ENCODE measurements at regions not wholly inside any gene's neighbourhood (a gene's known extent, or its start where the extent isn't known, plus 50 kb on each side); places are given as distances from the start of the nearest gene placed in this dataset.

DNA sequence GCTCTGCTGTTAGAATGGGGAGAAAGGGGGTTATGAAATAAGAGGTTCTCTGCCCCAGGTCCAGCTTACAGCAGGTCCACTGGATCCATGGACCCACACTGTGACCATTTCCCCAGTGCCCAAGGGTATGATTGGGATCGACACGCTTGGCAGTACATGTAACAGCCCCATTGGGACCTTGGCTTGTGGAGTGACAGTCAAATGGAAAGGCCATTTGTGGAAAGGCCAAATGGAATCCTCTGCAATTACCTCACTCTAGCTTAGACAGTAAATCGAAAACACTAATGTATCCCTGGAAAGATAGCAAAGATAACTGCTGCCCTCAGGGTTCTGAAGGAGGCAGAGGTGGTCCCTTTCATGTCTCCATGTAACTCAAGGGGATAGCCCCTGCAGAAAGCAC is 109.1 kb downstream of the MINAR1 start:
- peaks cover 3% of the 10 kb centered on the region for H3K27me3 Mint-ChIP-seq
- H3K4me1 Mint-ChIP-seq, result no peaks in the 10 kb centered on the region
- TF ChIP-seq, protein P1, sequence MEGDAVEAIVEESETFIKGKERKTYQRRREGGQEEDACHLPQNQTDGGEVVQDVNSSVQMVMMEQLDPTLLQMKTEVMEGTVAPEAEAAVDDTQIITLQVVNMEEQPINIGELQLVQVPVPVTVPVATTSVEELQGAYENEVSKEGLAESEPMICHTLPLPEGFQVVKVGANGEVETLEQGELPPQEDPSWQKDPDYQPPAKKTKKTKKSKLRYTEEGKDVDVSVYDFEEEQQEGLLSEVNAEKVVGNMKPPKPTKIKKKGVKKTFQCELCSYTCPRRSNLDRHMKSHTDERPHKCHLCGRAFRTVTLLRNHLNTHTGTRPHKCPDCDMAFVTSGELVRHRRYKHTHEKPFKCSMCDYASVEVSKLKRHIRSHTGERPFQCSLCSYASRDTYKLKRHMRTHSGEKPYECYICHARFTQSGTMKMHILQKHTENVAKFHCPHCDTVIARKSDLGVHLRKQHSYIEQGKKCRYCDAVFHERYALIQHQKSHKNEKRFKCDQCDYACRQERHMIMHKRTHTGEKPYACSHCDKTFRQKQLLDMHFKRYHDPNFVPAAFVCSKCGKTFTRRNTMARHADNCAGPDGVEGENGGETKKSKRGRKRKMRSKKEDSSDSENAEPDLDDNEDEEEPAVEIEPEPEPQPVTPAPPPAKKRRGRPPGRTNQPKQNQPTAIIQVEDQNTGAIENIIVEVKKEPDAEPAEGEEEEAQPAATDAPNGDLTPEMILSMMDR (IDR thresholded peaks at IDR 0.05), result no peak
- ChIA-PET POLR2A (no interaction called here), CTCF (no interaction called here)
- no peaks in the 10 kb centered on the region for H3K9me3 Mint-ChIP-seq
- H3K27ac Mint-ChIP-seq, result no peak overlapping the region
- no peak overlapping the region for H3K4me3 Mint-ChIP-seq
- ATAC-seq (ENCODE audit: low read depth) (no peak), DNase-seq (no peak)
- intact Hi-C loops (cut with micrococcal nuclease), result no loop called here
- H3K36me3 Mint-ChIP-seq (ENCODE audit: low read depth), result no peaks in the 10 kb centered on the region

GRCh38 chr15:79543097-79543496 is 111.0 kb downstream of the MINAR1 start:
- no peak overlapping the region for H3K27ac Mint-ChIP-seq
- ChIA-PET POLR2A (no interaction called here), CTCF (no interaction called here)
- no peaks in the 10 kb centered on the region for H3K36me3 Mint-ChIP-seq (ENCODE audit: low read depth)
- H3K4me3 Mint-ChIP-seq, result no peak overlapping the region
- no peaks in the 10 kb centered on the region for H3K9me3 Mint-ChIP-seq
- ATAC-seq (ENCODE audit: low read depth) (no peak), DNase-seq (no peak)
- intact Hi-C loops (cut with micrococcal nuclease), result no loop called here
- H3K4me1 Mint-ChIP-seq, result no peaks in the 10 kb centered on the region
- TF ChIP-seq, protein P1 (IDR thresholded peaks at IDR 0.05), result no peak
- peaks cover 3% of the 10 kb centered on the region for H3K27me3 Mint-ChIP-seq

GRCh38 chr15:79549196-79549595 is 117.1 kb downstream of the MINAR1 start:
- Mint-ChIP-seq H3K9me3 (no peaks in the 10 kb centered on the region), H3K27ac (no peak overlapping the region)

DNA sequence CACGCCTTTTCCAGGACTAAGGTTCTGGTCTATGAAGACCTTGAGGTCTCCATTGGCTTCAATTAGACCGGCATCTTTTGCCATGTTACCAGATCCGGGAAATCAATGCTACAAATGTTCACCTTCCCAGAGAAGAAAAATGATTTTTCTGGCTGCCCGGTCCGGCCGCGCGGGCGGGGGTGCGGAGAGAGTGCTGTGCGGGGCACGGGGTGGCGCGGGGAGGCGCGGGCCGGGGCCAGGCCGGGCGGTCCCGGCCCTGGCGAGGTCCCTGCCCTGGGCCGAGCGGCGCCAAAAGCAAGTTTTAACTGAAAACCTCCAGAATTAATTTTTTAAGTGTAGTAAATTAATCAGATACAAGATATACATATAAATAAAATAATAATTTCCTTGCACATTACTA is 128.2 kb downstream of the MINAR1 start:
- TF ChIP-seq, protein P1 (IDR thresholded peaks at IDR 0.05), result no peak
- no peak overlapping the region for H3K4me3 Mint-ChIP-seq
- no peaks in the 10 kb centered on the region for H3K4me1 Mint-ChIP-seq
- CTCF ChIA-PET, result no interaction called here
- H3K9me3 Mint-ChIP-seq, result no peaks in the 10 kb centered on the region
- H3K27me3 Mint-ChIP-seq, result peaks cover 25% of the 10 kb centered on the region
- DNase-seq, result no peak
- no peak for ATAC-seq (ENCODE audit: low read depth)
- no peak overlapping the region for H3K27ac Mint-ChIP-seq
- H3K36me3 Mint-ChIP-seq (ENCODE audit: low read depth), result no peaks in the 10 kb centered on the region
- POLR2A ChIA-PET, result no interaction called here
- intact Hi-C loops (cut with micrococcal nuclease), result no loop called here

More at GRCh38 chr15:79549196-79549595, 117.1 kb downstream of the MINAR1 start:
- POLR2A ChIA-PET, result no interaction called here
- CTCF ChIA-PET, result no interaction called here
- TF ChIP-seq, protein P1 (IDR thresholded peaks at IDR 0.05), result no peak
- H3K4me1 Mint-ChIP-seq, result no peaks in the 10 kb centered on the region
- H3K27me3 Mint-ChIP-seq, result peaks cover 9% of the 10 kb centered on the region
- H3K4me3 Mint-ChIP-seq, result no peak overlapping the region
- ATAC-seq (ENCODE audit: low read depth) (no peak), DNase-seq (no peak)
- intact Hi-C loops (cut with micrococcal nuclease), result no loop called here
- no peaks in the 10 kb centered on the region for H3K36me3 Mint-ChIP-seq (ENCODE audit: low read depth)

- no peak for ATAC-seq (ENCODE audit: low read depth)
- CTCF ChIA-PET, result no interaction called here
- POLR2A ChIA-PET, result no interaction called here
- H3K27me3 Mint-ChIP-seq, result peaks cover 24% of the 10 kb centered on the region
- intact Hi-C loops (cut with micrococcal nuclease), result no loop called here
- H3K9me3 Mint-ChIP-seq, result no peaks in the 10 kb centered on the region
- no peaks in the 10 kb centered on the region for H3K4me1 Mint-ChIP-seq
- TF ChIP-seq, protein P1 (IDR thresholded peaks at IDR 0.05), result no peak
- no peak overlapping the region for H3K4me3 Mint-ChIP-seq
- H3K36me3 Mint-ChIP-seq (ENCODE audit: low read depth), result no peaks in the 10 kb centered on the region
- DNase-seq, result no peak
- H3K27ac Mint-ChIP-seq, result no peak overlapping the region
These were observed 129.8 kb downstream of the MINAR1 start for GRCh38 chr15:79561982-79562381.
